SK-N-SH treated with all-trans-retinoic acid at 6 μM for 48 hours (cell line): ENCODE measurements at regions not wholly inside any gene's neighbourhood (a gene's known extent, or its start where the extent isn't known, plus 50 kb on each side); places are given as distances from the start of the nearest gene placed in this dataset.

Experiments
- ATAC-seq: fragments of 200-7000 bp; cut with Tn5 transposase; 3 replicates; pipeline ENCODE4 v1.9.1; 2020; ENCODE audit warnings: mild to moderate bottlenecking, moderate library complexity
- ARNTL ChIP-seq: fragments of 450-650 bp; formaldehyde crosslinking; IDR thresholded peaks from 2 replicates; pipeline ENCODE4 v1.5.0; 2020; ENCODE audit warnings: low read depth, mild to moderate bottlenecking, moderate library complexity, borderline replicate concordance
- BACH2 ChIP-seq: fragments of 250-450 bp; sonication (Bioruptor Pico); IDR thresholded peaks from 2 replicates; pipeline ENCODE4 v1.9.0; 2021; ENCODE audit warnings: mild to moderate bottlenecking, borderline replicate concordance
- CSRNP3 ChIP-seq: fragments of 250-450 bp; sonication (Bioruptor Pico); IDR thresholded peaks from 2 replicates; pipeline ENCODE4 v1.5.1; 2021; ENCODE audit warnings: mild to moderate bottlenecking, moderate library complexity
- GLIS3 ChIP-seq: fragments of 250-450 bp; sonication (Bioruptor Pico); IDR thresholded peaks from 2 replicates; pipeline ENCODE4 v1.5.0; 2020; ENCODE audit warnings: mild to moderate bottlenecking, moderate library complexity
- ISL1 ChIP-seq: fragments of 250-450 bp; sonication (Bioruptor Pico); IDR thresholded peaks from 2 replicates; pipeline ENCODE4 v2.1.2; 2022; ENCODE audit warnings: mild to moderate bottlenecking, moderate library complexity
- OSR1 ChIP-seq: fragments of 250-450 bp; sonication (Bioruptor Pico); IDR thresholded peaks from 2 replicates; pipeline ENCODE4 v1.8.0; 2022; ENCODE audit warnings: moderate library complexity, mild to moderate bottlenecking, inconsistent platforms
- PATZ1 ChIP-seq: fragments of 250-450 bp; sonication (Bioruptor Pico); IDR thresholded peaks from 2 replicates; pipeline ENCODE4 v1.8.0; 2020; ENCODE audit warnings: mild to moderate bottlenecking, moderate library complexity, borderline replicate concordance
- RARB ChIP-seq: fragments of 250-450 bp; sonication (Bioruptor Pico); IDR thresholded peaks from 2 replicates; pipeline ENCODE4 v1.8.0; 2021; ENCODE audit warnings: mild to moderate bottlenecking, moderate library complexity
- SNAI2 ChIP-seq: fragments of 250-450 bp; sonication (Bioruptor Pico); IDR thresholded peaks from 2 replicates; pipeline ENCODE4 v1.5.0; 2020; ENCODE audit warnings: mild to moderate bottlenecking, moderate library complexity
- TCF4 ChIP-seq: fragments of 250-450 bp; sonication (Bioruptor Pico); IDR thresholded peaks from 2 replicates; pipeline ENCODE4 v1.8.0; 2021; ENCODE audit warnings: mild to moderate bottlenecking, moderate library complexity, borderline replicate concordance
- TOX ChIP-seq: fragments of 250-450 bp; sonication (Bioruptor Pico); IDR thresholded peaks from 2 replicates; pipeline ENCODE4 v1.8.0; 2021; ENCODE audit warnings: mild to moderate bottlenecking, moderate library complexity, borderline replicate concordance
- ZFP3 ChIP-seq: fragments of 250-450 bp; sonication (Bioruptor Pico); IDR thresholded peaks from 2 replicates; pipeline ENCODE4 v1.5.0; 2020; ENCODE audit warnings: mild to moderate bottlenecking, moderate library complexity
- ZFP30 ChIP-seq: fragments of 450-650 bp; formaldehyde crosslinking; IDR thresholded peaks from 2 replicates; pipeline ENCODE4 v1.5.0; 2022; ENCODE audit warnings: mild to moderate bottlenecking, moderate library complexity
- ZNF565 ChIP-seq: fragments of 450-650 bp; formaldehyde crosslinking; conservative IDR thresholded peaks from 2 replicates; pipeline ENCODE4 v1.5.0; 2020; ENCODE audit warnings: low read depth, mild to moderate bottlenecking, moderate library complexity
- ZNF70 ChIP-seq: fragments of 450-650 bp; formaldehyde crosslinking; IDR thresholded peaks from 2 replicates; pipeline ENCODE4 v1.5.0; 2020; ENCODE audit warnings: mild to moderate bottlenecking, moderate library complexity
- ZNF8 ChIP-seq: fragments of 450-650 bp; formaldehyde crosslinking; IDR thresholded peaks from 2 replicates; pipeline ENCODE4 v1.5.0; 2020; ENCODE audit warnings: mild to moderate bottlenecking, moderate library complexity
- TF ChIP-seq, protein P1 (sequence below): fragments of 250-450 bp; sonication (Bioruptor Pico); IDR thresholded peaks from 2 replicates; pipeline ENCODE4 v1.5.0; 2020; ENCODE audit warnings: mild to moderate bottlenecking, moderate library complexity
- TF ChIP-seq, protein P2 (sequence below): fragments of 250-450 bp; sonication (Bioruptor Pico); IDR thresholded peaks from 2 replicates; pipeline ENCODE4 v1.5.1; 2020; ENCODE audit warnings: low read depth, mild to moderate bottlenecking, moderate library complexity
- TF ChIP-seq, protein P3 (sequence below): fragments of 250-450 bp; sonication (Bioruptor Pico); IDR thresholded peaks from 2 replicates; pipeline ENCODE4 v1.8.0; 2021; ENCODE audit warnings: low read depth, mild to moderate bottlenecking, moderate library complexity, borderline replicate concordance

- no peak for ATAC-seq
- TF ChIP-seq ZFP30 (CRISPR knock-in tag): no peak
- TF ChIP-seq, protein P1, sequence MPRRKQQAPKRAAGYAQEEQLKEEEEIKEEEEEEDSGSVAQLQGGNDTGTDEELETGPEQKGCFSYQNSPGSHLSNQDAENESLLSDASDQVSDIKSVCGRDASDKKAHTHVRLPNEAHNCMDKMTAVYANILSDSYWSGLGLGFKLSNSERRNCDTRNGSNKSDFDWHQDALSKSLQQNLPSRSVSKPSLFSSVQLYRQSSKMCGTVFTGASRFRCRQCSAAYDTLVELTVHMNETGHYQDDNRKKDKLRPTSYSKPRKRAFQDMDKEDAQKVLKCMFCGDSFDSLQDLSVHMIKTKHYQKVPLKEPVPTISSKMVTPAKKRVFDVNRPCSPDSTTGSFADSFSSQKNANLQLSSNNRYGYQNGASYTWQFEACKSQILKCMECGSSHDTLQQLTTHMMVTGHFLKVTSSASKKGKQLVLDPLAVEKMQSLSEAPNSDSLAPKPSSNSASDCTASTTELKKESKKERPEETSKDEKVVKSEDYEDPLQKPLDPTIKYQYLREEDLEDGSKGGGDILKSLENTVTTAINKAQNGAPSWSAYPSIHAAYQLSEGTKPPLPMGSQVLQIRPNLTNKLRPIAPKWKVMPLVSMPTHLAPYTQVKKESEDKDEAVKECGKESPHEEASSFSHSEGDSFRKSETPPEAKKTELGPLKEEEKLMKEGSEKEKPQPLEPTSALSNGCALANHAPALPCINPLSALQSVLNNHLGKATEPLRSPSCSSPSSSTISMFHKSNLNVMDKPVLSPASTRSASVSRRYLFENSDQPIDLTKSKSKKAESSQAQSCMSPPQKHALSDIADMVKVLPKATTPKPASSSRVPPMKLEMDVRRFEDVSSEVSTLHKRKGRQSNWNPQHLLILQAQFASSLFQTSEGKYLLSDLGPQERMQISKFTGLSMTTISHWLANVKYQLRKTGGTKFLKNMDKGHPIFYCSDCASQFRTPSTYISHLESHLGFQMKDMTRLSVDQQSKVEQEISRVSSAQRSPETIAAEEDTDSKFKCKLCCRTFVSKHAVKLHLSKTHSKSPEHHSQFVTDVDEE: no peak
- TF ChIP-seq ZNF70 (CRISPR knock-in tag): no peak
- no peak for TF ChIP-seq ZFP3 (CRISPR knock-in tag)
- no peak for TF ChIP-seq OSR1 (CRISPR knock-in tag)
- TF ChIP-seq ZNF565: no peak
- no peak for TF ChIP-seq ZNF8 (CRISPR knock-in tag)
- TF ChIP-seq PATZ1 (CRISPR knock-in tag): no peak
- TF ChIP-seq GLIS3: no peak
- TF ChIP-seq RARB: no peak
- no peak for TF ChIP-seq BACH2 (CRISPR knock-in tag)
- TF ChIP-seq ISL1 (CRISPR knock-in tag): no peak
- no peak for TF ChIP-seq SNAI2 (CRISPR knock-in tag)
- TF ChIP-seq TCF4 (CRISPR knock-in tag): no peak; the same call in 1 of the 2 replicates
- TF ChIP-seq, protein P2, sequence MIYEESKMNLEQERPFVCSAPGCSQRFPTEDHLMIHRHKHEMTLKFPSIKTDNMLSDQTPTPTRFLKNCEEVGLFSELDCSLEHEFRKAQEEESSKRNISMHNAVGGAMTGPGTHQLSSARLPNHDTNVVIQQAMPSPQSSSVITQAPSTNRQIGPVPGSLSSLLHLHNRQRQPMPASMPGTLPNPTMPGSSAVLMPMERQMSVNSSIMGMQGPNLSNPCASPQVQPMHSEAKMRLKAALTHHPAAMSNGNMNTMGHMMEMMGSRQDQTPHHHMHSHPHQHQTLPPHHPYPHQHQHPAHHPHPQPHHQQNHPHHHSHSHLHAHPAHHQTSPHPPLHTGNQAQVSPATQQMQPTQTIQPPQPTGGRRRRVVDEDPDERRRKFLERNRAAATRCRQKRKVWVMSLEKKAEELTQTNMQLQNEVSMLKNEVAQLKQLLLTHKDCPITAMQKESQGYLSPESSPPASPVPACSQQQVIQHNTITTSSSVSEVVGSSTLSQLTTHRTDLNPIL (CRISPR knock-in tag): no peak
- TF ChIP-seq CSRNP3: no peak
Observed at GRCh38 chr4:116010923-116011322, 897.5 kb upstream of the NDST4 start.

DNA sequence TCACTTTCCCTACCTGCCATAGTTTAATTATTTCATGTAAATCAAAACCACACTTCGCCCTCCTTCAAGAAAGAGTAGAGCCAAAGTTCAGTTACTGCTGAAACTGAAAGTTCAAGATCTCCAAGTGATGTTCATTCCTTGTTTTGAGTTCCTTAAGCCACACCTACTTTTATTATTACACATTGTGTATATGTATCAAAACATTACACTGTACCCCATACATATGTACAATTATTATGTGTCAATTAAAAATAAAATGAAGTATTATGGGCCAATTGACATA is 892.3 kb upstream of the NDST4 start:
- TF ChIP-seq TOX (CRISPR knock-in tag): no peak
- TF ChIP-seq ISL1 (CRISPR knock-in tag): no peak
- TF ChIP-seq BACH2 (CRISPR knock-in tag): no peak
- TF ChIP-seq, protein P2 (CRISPR knock-in tag): no peak
- TF ChIP-seq ZNF70 (CRISPR knock-in tag): no peak
- no peak for TF ChIP-seq ARNTL (CRISPR knock-in tag)
- TF ChIP-seq CSRNP3: no peak
- no peak for TF ChIP-seq TCF4 (CRISPR knock-in tag)
- no peak for TF ChIP-seq SNAI2 (CRISPR knock-in tag)
- TF ChIP-seq ZNF565: no peak
- TF ChIP-seq ZFP3 (CRISPR knock-in tag): no peak
- no peak for TF ChIP-seq OSR1 (CRISPR knock-in tag)
- no peak for ATAC-seq

- no peak for ATAC-seq
- TF ChIP-seq, protein P3, sequence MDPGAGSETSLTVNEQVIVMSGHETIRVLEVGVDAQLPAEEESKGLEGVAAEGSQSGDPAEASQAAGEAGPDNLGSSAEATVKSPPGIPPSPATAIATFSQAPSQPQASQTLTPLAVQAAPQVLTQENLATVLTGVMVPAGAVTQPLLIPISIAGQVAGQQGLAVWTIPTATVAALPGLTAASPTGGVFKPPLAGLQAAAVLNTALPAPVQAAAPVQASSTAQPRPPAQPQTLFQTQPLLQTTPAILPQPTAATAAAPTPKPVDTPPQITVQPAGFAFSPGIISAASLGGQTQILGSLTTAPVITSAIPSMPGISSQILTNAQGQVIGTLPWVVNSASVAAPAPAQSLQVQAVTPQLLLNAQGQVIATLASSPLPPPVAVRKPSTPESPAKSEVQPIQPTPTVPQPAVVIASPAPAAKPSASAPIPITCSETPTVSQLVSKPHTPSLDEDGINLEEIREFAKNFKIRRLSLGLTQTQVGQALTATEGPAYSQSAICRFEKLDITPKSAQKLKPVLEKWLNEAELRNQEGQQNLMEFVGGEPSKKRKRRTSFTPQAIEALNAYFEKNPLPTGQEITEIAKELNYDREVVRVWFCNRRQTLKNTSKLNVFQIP (CRISPR knock-in tag): no peak
- TF ChIP-seq ZNF565 (no peak), ISL1 (CRISPR knock-in tag) (no peak), ZFP30 (CRISPR knock-in tag) (no peak)
Observed at GRCh38 chr4:116005037-116005805, 891.8 kb upstream of the NDST4 start.
